Astrocyte of the hippocampus (primary cell): ENCODE measurements at regions not wholly inside any gene's neighbourhood (a gene's known extent, or its start where the extent isn't known, plus 50 kb on each side); places are given as distances from the start of the nearest gene placed in this dataset.

Experiments
- DNase-seq: peaks from one replicate; pipeline ENCODE4 v3.0.0; 2011; ENCODE audit warnings: low read depth, low spot score

GRCh38 chr3:104977719-104978118, 389.0 kb upstream of the ALCAM start:
- DNase-seq, result no peak

DNA sequence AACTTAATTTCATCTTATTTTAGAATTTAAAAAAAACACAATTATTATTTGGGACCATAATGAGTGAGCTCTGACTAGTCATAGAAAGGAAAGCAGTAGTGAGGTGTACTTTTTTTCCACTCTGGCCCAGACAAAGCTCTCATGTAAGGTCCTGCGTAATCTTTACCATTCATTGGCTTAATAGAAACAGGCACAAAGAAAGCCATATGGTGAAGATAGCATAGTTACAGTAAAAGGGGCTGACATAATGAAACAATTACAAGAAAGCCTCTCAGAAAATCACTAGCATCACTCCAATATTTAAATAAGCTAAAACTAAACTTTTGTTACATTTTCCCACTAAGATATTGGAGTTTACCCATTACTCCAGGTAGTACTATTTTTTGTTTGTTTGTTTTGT, 384.6 kb upstream of the ALCAM start:
- DNase-seq, result no peak

DNA sequence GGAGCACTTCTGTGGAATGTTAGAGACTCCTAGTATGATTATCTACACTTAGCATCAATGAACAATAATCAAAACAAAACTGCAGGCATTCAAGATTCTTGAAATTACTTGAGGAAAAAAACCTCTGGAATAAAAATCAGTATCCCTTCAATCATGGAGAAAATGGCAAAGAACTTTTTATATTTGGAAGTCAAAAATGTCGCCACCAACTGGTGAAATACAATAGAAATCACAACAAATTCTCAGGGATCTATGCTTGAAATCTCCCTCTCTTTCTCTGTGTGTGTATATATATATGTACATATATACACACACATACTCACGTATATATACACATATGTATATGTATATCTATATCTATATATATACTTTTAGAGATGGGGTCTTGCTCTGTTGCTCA, 378.9 kb upstream of the ALCAM start:
- no peak for DNase-seq

DNA sequence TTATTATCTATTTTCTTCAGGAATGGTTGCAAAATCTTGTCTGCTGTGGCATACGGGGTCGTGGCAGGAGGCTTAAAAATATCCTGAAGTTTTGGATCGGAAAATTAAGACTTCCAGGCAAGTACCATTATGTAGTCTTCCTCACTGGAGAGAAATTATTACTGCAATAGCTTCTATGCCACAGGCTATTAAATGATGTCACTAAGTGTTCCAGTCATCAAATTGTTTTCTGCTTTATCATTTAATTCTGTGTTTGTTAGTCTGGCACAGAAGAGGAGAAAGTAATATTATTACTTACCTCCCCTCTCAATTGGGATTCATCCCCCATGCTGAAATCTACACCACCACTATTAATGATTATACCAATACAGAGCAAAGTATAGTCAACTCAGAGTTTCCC, 378.2 kb upstream of the ALCAM start:
- no peak for DNase-seq

DNA sequence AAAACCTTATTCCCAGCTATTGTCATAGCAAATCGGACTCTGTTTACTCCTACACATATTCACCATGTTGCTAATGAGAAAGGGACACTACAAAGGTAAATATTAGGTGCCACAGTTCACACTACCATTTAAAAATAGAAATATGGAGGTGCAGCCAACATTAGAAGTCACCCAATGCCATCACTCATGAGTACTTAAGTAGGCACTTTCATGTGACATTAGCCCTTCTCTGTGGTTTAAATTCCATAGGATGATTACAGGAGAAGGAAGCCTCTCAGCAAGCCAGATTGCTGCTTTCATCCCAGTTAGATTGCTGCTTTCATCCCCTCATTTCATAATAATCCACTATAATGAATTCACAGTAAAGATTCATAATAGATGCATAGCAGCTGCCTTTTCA, 376.8 kb upstream of the ALCAM start:
- no peak for DNase-seq

GRCh38 chr3:104990758-104991157, 376.0 kb upstream of the ALCAM start:
- DNase-seq, result no peak

- no peak for DNase-seq
Measured at GRCh38 chr3:104992676-104993075, 374.0 kb upstream of the ALCAM start.

DNA sequence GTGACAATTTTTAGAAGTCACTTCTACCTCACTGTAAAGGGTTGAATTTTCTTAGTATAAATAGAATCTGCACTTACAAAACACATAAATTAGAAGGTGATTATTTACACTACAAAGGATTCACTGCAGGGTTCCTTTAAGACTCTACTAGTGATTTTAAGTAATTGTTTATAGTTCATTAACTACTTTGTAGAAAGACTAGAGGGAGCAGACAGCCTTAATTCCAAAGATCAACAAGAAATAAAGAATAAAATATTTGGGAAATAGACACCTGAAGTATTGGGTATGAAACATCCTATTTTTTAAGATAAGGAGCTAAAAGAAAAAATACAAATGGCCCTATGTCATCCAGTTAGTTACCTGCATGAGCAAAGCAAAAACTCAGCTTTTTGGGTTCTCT, 360.5 kb upstream of the ALCAM start:
- DNase-seq, result no peak

GRCh38 chr3:105013657-105014056, 353.1 kb upstream of the ALCAM start:
- DNase-seq, result no peak

GRCh38 chr3:105014631-105015030, 352.1 kb upstream of the ALCAM start:
- peak; percentile 2 for DNase-seq

DNA sequence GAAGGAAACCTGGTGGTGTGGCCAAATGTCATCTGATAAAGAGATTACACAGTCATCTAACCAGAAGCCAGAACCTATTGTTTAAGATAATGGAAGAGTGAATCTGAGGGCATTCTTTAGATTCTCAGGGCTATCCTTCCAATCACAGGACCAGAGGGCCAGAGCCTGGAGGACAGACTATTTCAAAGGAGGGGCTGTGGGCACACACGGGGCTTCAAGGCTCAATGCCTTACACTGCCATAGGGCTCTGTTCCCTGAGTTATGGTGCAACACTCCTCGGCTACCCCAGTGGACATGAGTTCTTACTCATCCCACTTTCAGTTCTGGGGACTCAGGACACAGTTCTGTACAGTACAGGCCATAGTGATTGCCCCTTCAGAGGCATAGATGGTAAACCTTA, 343.9 kb upstream of the ALCAM start:
- no peak for DNase-seq

GRCh38 chr3:105030211-105030610, 336.5 kb upstream of the ALCAM start:
- DNase-seq, result no peak

- no peak for DNase-seq
Measured at GRCh38 chr3:105032541-105032940, 334.2 kb upstream of the ALCAM start.

DNA sequence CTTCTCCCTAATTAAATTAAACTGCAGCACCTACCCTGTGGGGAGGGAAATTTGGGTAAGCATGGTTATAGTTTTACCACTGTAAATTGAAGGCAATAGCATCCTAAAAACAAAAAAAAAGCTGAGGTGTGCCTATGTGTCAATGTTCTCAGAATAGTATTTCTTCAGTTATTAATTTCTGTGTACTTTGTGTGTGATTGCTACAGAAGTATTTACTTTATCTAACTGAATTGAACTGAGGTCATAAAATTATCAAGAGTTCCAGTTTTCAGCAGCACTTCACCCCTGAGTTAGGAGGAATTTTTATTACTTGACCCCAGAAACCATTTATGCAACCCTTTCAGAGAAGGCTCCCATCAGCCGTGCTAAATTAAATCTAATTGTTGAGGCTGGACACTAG, 333.6 kb upstream of the ALCAM start:
- no peak for DNase-seq

DNA sequence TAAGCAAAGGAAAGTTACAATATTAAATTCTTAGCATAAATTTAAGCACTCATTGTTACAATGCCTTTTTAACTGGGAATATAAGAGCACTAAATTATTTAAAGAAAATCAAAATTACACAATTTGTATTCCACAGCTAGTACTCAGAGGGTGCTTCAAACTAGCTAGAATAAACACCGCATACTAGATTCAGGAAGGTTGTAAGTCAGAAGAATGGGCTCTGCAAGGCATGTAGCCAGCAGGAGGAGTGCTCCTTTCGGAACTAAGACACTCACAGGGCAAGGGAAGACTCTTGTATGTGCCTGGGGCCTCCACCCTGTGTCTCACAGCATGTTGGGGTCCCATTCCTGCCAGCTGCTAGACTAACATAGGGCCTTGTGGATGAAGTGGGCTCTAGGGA, 327.7 kb upstream of the ALCAM start:
- no peak for DNase-seq

DNA sequence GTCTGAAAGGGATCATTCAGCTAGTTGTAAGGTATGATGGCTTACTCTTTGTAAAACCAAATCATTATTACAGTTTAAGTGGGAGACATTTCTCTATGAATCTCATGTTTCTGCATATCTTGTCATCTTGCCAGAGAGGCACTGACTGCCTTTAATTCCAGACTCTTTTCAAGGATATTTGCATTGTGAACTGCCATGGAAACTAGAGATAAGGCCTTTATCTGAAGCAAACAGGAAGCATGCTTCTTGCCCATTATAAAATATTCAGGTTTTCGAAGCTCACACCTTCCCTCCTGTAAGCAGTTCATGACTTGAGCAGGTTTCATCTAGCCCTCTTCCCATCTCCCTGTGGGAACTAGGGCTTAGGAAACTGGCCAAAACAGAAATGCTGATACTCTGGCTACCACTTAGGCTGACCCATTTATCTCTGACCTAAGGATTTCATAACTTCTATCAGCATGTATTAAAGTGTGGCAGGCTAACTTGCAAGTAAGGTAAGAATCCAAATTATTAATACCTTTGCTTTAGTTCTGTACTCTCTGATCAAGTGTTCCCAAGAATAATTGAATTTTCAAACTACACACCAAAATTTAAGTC, 326.6 kb upstream of the ALCAM start:
- peak; percentile 19 for DNase-seq

GRCh38 chr3:105042586-105042985, 324.1 kb upstream of the ALCAM start:
- no peak for DNase-seq

DNA sequence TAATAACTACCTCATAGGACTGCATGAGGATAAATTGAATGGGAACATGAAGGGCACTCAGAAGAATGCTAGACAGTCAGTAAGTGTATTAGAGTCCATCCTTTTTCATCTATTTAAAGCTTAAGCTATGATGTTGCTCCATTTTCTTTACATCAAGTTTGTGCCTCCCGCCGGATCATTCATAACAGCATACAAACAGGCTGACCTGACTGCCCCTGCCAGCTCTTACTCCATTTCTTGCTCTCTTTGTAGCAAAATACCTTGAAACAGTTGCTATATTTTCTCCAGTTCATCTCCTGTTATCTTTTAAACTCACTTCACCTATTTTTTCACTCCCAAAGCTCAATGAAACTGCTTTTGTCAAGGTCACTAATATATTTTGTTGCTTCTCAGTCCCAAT, 315.6 kb upstream of the ALCAM start:
- DNase-seq, result no peak

GRCh38 chr3:105051972-105052371, 314.7 kb upstream of the ALCAM start:
- no peak for DNase-seq

- DNase-seq, result peak; percentile 38
Measured at GRCh38 chr3:105062853-105063252, 303.9 kb upstream of the ALCAM start.

GRCh38 chr3:105065895-105066839, 300.5 kb upstream of the ALCAM start:
- DNase-seq, result peak; percentile 64

GRCh38 chr3:105067361-105067760, 299.3 kb upstream of the ALCAM start:
- DNase-seq, result no peak
